ENCODE measurements at regions not wholly inside any gene's neighbourhood (a gene's known extent, or its start where the extent isn't known, plus 50 kb on each side); places are given as distances from the start of the nearest gene placed in this dataset.

- no peak for DNase-seq
Measured at GRCh38 chr6:106035655-106036054, 50.5 kb upstream of the PRDM1 start.

GRCh38 chr6:106033806-106034205 is 52.3 kb upstream of the PRDM1 start:
- no peak for DNase-seq

DNA sequence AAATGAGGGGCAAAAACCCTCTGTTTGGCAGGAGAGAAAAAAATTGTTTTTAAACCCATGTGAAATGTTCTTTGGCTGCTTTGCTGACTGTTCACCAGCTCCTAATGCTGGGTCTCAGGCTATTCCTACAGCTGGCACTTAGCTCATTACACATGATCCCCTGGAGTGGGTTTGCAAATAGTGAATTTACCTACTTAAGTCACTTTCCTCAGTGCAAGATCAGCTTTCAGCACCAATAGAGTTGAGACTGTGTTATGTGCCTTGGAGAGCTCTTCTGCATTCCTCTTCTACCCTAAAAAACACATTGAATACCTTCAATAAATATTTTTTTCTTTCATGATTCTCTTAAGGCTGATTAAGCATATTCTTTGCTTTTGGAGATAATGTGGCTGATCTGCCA is 58.4 kb upstream of the PRDM1 start:
- DNase-seq, result peak; percentile 8

- no peak for DNase-seq
Measured at GRCh38 chr6:106026748-106027715, 59.1 kb upstream of the PRDM1 start.

DNA sequence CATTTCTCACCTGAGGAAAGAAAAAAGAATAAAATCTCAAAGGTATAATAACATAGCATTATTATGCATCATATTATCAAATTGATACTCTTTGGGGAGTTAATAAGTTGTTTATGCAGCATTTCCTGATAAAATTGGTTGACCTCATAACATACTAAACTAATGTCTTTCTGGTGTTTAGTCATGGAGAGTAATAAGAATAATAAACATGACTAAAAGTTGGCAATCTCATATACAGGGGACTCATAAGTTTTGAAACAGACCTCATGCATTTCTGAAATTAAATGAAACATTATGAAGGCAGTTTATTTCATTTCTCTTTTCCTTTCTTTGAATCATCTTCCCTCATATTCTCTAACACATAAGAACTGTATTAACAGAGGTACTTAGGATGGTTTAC is 60.5 kb upstream of the PRDM1 start:
- DNase-seq, result no peak

DNA sequence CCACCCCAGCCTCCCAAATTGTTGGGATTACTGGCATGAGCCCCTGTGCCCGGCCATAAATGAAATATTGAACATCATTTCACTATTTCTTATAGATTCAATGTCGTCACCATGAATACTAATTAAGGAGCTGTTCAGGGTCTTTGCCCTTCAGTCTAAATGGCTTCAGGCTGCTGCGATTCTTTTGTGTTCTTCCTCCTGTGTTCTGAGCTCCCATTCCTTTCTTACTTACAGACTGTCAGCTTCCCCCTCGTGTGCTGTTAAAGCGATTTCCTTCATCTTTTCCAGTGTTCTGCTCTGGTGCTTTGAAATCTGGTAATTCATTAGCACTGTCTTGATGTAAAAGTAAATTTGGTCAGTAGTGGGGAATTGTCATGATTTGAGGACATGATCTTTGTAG is 63.3 kb upstream of the PRDM1 start:
- no peak for DNase-seq

DNA sequence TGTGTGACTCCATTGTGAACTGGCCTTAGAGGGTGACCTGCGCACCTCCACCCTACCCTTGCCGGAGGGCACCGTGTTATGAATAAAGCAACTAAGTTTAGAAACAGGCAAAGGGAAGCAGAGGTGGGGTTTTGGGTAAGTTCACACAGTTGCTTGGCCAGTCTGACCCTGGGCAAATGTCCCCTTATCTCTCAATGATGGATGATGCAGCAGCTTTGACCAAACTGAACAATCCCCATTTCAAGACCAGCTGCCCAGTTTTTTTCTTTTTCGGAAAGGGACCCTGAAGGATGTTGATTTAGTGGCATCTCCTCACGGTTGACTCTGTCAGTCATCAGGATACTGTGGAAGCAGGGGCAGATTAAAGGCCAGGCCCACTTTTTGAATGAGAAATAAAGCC is 68.7 kb upstream of the PRDM1 start:
- no peak for DNase-seq

DNA sequence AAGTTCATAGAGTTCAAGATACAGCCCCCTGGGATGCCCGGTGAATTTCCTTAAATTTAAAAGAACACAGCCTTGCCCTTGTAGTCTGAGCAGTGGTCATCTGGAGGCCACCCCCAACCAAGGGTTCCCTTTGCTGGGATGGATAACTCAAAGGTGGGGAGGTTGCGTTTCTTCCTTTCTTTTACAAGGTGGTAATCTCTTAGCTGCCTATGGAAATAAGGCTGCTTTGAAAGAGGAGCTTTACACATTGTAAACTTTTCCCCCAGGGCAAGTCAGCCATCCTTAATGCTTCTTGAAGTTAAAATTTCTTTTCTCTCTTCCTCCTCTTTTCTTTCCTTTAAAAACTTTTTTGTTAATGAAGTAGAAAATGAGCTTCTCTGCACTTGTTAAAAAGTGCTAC is 71.2 kb upstream of the PRDM1 start:
- DNase-seq, result no peak

DNA sequence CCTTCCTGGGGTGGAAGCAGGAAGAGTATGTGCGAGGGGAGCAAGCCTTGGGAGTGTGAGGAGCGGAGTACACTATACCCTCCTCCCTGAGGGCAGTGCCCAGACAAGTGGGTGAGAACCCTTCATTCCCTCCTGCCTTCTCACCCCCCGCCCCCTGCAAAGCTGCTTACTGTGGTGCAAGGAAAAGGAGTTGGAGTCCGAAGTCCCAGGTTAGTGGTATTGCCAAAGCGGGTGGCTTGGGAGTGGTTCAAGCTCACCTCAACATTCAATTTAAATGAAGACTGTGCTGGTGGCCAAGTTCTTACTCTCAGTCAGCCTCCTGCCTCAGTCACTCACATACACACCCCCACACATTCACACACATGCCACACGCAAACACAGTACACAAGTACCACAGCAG is 74.7 kb upstream of the PRDM1 start:
- no peak for DNase-seq

- no peak for DNase-seq
Measured at GRCh38 chr6:106005954-106006353, 80.2 kb upstream of the PRDM1 start.

- DNase-seq, result no peak
Measured at GRCh38 chr6:106005013-106005412, 81.1 kb upstream of the PRDM1 start.

GRCh38 chr6:106003268-106003987 is 82.7 kb upstream of the PRDM1 start:
- DNase-seq, result no peak

- DNase-seq, result no peak
Measured at GRCh38 chr6:106002005-106002404, 84.1 kb upstream of the PRDM1 start.

GRCh38 chr6:106000935-106001334 is 85.2 kb upstream of the PRDM1 start:
- no peak for DNase-seq

DNA sequence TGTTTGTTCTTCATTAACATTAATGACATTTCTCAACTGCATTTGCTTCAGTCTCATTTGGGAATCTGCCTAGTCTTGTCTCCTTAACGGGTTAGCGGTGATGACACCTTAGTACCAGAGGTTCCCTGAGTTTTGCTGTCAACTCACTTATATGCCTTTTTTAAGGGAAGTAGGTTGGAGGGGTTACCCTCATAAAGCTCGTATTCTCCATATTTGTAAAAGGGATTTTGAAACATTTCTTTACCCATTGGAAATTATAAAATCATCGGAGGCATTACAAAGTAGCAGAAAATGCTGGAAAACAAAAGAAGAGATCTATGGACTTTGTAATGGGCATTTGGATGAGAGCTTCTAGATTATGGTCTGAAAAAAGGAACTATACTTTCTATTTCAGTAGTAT is 88.7 kb upstream of the PRDM1 start:
- DNase-seq, result no peak

GRCh38 chr6:105995391-105995865 is 90.7 kb upstream of the PRDM1 start:
- DNase-seq, result no peak

DNA sequence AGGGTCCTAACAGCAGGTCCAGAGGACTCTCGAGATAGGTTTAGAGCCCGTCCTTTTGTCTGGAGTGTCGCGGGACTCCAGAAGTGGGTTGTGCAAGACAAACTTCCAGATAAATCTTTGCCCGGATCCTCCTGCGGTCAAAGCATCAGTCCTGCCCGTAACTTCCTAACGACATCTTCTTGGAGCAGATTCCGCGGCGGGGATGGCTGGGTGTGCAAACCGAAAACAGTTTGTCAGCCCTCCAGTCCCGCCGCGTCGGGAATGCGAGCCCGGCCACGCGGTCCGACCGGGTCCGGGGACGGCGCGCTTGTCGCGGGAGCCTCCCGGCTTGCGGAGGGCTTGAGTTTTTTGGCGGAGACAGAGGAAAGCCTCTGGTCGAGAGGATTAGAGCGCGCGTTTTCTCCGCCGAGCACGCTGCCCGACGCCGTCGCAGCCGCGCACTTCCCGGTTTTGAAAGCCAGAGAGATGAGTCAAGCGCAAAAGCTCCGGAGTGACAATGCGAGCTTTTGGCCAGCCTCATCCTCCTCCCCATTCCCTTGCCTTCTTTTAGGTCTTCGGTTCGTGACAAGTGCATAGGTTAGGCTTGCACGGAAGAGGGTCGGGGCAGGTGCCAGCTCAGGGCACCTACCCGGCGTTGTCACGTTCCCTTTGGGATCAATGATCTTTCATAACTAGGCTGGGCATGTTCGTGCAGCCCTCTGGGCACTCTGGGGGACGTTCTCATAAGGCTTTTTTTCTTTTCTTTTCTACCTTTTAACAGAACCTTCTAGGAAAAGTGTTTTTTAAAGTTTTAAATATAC is 91.3 kb upstream of the PRDM1 start:
- DNase-seq, result no peak

- no peak for DNase-seq
Measured at GRCh38 chr6:105994118-105994590, 92.0 kb upstream of the PRDM1 start.

GRCh38 chr6:105993341-105994117 is 92.6 kb upstream of the PRDM1 start:
- no peak for DNase-seq

DNA sequence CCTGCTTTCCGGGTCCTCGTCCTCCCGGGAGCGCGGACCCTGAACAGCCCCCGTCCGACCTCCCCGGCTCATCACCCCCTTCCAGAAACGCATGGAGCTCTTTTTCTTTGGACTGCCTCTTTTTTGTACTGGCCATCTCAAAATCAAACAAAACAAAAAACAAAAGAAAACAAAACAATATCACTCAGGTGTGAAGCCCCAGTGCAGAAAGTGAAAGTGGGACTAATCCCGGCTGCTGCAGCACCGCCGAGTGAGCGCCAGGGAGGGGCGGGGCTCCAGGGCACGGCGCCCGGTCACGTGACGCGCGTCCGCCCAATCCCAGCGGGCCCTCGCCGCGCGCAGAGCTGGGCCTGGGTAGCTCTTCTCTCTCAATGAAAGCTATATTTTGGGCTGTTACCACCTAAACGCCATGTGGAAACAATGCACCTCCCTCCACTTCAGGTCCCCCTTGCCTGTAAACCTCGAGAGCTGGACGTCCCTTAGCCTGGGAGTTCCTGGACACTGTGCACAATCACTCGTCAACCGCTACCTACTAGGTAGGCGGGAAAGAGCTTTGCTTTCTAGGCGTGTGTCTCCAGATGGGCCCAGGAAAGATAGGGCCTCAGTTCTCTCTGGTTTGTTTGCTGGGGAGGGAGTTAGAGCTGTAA is 93.7 kb upstream of the PRDM1 start:
- peak; percentile 40 for DNase-seq

- DNase-seq, result peak; percentile 27
Measured at GRCh38 chr6:105991561-105992314, 94.4 kb upstream of the PRDM1 start.

Measured in NCI-H510A treated with DMSO at 0.1 percent for 48 hours (cell line).